Stimulated activated CD8-positive, alpha-beta memory T cell treated with anti-CD3 and anti-CD28 coated beads, Interleukin-15, amount 100 ng/mL, for 4 hours (primary cell): ENCODE measurements at regions not wholly inside any gene's neighbourhood (a gene's known extent, or its start where the extent isn't known, plus 50 kb on each side); places are given as distances from the start of the nearest gene placed in this dataset.

Source experiments
- DNase-seq, 2 donors: peaks; one replicate each; pipeline ENCODE4 v3.0.0-alpha.2; 2020; ENCODE audit warnings: low read depth in 2 of 2

DNA sequence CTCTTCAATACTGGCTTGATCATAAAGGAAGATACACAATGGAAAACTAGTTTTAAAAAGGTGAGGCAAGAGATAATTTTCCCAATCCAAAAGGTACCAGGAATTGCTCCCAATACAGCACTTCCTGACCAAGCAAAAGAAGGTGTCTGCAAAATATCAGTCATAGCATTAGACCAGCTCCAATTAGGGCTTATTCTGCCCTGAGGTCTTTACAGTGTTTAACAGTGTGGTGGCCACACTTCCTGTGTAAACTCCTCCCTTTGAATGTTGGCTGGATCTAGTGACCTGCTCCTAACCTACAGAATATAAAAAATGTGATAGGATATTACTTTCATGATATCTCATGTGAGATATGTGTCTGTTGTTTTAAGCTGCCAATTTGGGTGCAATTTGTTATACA is 57.1 kb upstream of the BTN3A2 start:
- DNase-seq: no peak

DNA sequence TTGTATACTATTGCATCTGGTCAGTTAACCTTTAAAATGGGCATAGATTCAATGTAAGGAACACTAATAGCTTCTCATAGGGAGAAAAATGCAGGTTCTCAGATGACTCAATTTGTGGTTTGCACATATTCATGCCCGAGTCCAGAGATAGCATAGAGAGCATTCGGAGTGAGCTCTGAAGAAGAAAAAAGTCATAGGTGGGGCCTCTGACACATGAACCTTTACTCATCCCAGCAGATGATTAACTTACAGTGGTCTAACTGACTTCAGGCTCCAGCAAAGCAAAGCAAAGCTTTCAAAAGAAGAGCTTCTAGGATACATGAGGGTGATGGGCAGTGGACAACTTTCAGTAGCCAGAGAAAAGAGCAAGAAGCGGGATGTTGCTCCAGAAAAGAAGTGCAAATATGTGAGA is 55.3 kb upstream of the BTN3A2 start:
- no peak for DNase-seq

DNA sequence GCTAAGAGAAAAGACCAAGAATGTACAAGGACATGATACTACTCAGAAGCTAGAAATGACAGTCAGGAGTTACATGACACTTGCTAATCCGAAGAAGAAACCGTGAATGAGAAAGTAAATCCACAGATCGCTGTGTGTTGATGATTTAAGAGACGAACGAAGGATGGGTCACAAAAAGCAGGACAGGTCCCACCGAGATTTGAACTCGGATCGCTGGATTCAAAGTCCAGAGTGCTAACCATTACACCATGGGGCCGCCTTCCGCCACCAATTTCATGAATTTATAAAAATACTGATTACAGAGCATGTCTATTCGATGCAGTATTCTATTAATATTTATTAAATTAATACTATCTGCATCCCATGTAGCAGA is 54.0 kb upstream of the BTN3A2 start:
- no peak for DNase-seq

DNA sequence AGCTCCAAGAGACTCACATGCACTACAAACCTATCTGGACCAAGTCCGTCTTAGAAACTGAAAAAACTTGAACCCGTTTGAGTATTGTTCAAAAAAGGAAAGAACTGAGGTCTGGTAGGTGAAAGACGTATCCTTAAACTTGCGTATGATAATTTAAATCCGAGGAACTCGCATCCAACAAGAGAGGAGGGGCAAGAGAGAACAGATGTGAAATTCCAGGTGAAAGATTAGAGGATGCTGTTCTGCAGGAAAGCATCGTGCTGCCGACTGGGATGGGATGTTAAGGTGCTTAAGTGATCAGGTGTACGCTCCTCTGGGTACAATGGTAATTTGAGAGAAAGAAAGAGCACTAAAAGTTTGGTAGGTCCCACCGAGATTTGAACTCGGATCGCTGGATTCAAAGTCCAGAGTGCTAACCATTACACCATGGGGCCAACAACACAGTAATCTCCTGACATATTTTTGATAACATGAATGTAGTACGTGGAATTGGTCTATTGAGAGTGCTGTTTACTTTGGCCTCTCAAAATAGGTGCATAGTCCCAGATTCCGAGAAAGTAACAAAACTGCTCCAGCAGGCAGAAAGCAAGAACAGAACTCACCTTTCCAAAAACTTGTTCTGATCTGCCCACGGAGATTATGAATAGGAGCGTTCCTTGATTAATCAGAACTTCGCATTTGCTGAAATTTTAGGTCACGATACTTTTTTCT is 53.5 kb upstream of the BTN3A2 start:
- peak in 1 of 2 donors; percentile 32 for DNase-seq

DNA sequence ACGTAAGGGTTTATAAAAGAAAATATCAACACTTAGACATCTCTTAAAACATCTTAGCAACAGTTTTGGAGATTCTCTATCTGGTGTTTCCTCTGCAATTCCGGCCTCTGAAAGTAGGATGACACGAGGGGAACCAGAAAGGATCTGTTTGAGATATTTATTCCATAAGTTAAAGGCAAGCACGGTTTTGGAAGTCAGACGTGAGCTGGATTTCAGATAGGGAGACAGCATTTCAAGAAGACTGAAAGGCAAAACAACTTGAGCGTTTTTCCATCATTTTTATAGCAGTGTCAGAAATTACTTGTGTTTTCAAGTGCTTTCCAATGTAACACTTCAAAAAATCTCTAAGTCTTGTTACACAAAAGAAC is 52.9 kb upstream of the BTN3A2 start:
- DNase-seq: no peak

DNA sequence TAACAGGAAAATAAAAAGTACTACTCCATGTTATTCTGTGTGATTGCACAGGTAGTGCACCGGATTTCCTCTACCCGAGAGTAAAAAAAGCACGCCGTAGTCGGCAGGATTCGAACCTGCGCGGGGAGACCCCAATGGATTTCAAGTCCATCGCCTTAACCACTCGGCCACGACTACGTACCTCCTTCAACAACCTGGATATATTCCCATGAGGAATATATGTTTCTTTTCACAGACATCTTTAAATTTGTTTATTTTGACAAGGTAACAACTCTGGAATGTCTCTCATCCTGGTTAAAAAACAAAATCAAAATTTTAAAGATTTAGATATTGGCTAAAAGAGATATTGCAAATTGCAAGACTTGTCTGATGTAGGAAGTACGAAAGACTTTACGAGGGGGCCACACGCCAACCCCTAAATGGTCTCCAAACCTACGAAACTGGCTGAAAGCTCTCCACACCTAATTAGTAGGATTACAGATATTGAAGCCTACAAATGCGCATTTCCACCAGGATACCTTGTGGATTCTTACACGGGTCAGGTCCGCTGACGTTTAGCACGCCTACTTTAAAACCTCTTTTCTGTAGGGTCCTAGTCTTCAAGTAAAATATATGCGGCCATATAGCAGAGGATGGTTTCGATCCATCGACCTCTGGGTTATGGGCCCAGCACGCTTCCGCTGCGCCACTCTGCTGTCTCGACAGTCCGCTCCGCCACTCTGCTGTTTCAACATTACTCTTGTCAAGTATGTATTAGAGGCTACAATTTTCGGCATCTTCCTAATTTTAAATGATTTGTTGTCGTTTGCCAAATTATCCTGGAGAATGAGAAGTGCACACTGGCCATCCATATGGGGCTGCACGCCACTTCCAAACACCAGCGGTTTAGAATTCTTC is 52.2 kb upstream of the BTN3A2 start:
- DNase-seq: peak; percentile 63 to 75
